Stomach (tissue), 4 donors: ENCODE measurements at regions not wholly inside any gene's neighbourhood (a gene's known extent, or its start where the extent isn't known, plus 50 kb on each side); places are given as distances from the start of the nearest gene placed in this dataset.

Experiments
- EP300 ChIP-seq: sonication (generic); formaldehyde crosslinking; IDR thresholded peaks from one replicate; pipeline ENCODE4 v1.6.1; 2017; ENCODE audit warnings: antibody characterized with exemption
- POLR2A ChIP-seq, 4 donors: fragments of 450-650 bp; IDR thresholded peaks; one replicate each; pipeline ENCODE4 v1.6.1; 2016; ENCODE audit warnings: antibody characterized with exemption in 4 of 4, control low read depth in 2 of 4, mild to moderate bottlenecking in 1 of 4, moderate library complexity in 1 of 4
- POLR2AphosphoS5 ChIP-seq, 3 donors: sonication (generic); formaldehyde crosslinking; IDR thresholded peaks; one replicate each; pipeline ENCODE4 v1.6.1; 2016; ENCODE audit warnings: antibody characterized with exemption in 3 of 3
- TF ChIP-seq, protein P1 (sequence below), 7 experiments: fragments of 450-650 bp in 4 of 7; fragments of 200-600 bp in 3 of 7; sonication (generic) in 3 of 7; IDR thresholded peaks; one replicate each; pipeline ENCODE4 v1.5.1; 2016 to 2019; ENCODE audit warnings: antibody characterized with exemption in 7 of 7, control low read depth in 2 of 7, mild to moderate bottlenecking in 1 of 7

DNA sequence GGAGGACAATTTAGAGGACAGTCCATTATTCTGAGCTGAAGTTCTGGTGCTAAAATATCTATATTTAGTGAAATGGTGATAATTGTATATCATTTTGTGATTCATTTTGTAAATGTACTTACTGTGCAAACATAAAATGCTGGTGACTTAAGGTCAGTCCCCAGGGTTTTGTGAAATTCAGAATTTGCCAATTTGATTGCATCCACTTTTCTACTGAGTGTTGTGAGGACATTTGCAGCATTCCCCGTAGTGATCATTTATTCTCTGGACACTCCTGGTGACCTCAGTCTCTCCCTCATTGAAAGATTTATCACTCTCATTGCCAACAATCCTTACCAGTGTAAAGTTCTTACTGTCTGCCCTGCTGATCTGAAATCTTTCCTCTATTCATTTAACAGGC lies 98.2 kb downstream of the SOCS6 start:
- TF ChIP-seq, protein P1, sequence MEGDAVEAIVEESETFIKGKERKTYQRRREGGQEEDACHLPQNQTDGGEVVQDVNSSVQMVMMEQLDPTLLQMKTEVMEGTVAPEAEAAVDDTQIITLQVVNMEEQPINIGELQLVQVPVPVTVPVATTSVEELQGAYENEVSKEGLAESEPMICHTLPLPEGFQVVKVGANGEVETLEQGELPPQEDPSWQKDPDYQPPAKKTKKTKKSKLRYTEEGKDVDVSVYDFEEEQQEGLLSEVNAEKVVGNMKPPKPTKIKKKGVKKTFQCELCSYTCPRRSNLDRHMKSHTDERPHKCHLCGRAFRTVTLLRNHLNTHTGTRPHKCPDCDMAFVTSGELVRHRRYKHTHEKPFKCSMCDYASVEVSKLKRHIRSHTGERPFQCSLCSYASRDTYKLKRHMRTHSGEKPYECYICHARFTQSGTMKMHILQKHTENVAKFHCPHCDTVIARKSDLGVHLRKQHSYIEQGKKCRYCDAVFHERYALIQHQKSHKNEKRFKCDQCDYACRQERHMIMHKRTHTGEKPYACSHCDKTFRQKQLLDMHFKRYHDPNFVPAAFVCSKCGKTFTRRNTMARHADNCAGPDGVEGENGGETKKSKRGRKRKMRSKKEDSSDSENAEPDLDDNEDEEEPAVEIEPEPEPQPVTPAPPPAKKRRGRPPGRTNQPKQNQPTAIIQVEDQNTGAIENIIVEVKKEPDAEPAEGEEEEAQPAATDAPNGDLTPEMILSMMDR (IDR thresholded peaks at IDR 0.05): no peak
- TF ChIP-seq POLR2A (IDR thresholded peaks at IDR 0.05): no peak
- no peak for TF ChIP-seq EP300
- no peak for TF ChIP-seq POLR2AphosphoS5 (IDR thresholded peaks at IDR 0.05)
